GM21423 (cell line): ENCODE measurements at regions not wholly inside any gene's neighbourhood (a gene's known extent, or its start where the extent isn't known, plus 50 kb on each side); places are given as distances from the start of the nearest gene placed in this dataset.

Experiments
- ATAC-seq: cut with Tn5 transposase; IDR thresholded peaks from one replicate; pipeline ENCODE4 v1.9.1; 2021; ENCODE audit warnings: mild to moderate bottlenecking, moderate library complexity; ENCODE audit not compliant: unreplicated experiment

- ATAC-seq = no peak
Measured at GRCh38 chr13:26838821-26839220, 78.2 kb upstream of the GPR12 start.

- ATAC-seq = no peak
Measured at GRCh38 chr13:26837997-26838396, 77.4 kb upstream of the GPR12 start.

DNA sequence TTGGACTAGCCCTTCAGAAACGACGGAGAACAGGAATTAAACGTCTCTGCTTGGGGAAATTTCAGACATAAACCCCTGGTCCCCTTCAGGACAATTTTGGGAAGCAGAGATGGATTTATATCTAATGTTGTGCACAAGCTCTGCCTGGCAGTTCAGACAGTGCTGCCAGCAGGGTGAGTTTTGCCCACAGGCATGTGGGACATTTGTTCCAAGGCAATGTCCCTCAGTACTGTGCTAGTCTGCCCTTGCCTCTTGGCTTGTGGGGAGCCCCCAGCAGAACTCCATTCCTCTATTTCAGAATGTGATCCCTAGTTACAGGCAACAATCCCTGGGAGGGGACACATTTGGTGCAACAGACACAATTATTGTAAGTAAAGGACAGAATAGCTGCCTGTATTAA, 76.5 kb upstream of the GPR12 start:
- ATAC-seq = no peak

DNA sequence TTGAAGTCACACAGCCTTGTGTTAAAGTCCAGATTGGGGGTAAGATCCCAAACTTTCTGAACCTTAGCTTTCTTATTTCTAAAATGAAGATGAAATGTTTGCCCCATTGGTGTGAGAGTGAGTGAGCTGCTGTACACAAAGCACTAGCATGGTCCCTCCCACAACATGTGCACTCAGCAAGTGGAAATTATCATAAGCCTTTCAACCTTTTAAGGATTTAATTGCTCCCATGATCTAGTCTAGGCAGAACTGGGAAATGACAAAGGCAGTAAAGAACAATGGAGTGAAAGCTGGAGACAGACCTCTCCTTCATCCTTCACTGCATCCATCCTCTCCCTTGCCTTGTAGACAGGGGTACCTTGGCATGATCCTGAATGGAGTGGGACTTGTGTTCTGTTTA, 76.0 kb upstream of the GPR12 start:
- no peak for ATAC-seq

GRCh38 chr13:26834646-26835045, 74.1 kb upstream of the GPR12 start:
- ATAC-seq = no peak

DNA sequence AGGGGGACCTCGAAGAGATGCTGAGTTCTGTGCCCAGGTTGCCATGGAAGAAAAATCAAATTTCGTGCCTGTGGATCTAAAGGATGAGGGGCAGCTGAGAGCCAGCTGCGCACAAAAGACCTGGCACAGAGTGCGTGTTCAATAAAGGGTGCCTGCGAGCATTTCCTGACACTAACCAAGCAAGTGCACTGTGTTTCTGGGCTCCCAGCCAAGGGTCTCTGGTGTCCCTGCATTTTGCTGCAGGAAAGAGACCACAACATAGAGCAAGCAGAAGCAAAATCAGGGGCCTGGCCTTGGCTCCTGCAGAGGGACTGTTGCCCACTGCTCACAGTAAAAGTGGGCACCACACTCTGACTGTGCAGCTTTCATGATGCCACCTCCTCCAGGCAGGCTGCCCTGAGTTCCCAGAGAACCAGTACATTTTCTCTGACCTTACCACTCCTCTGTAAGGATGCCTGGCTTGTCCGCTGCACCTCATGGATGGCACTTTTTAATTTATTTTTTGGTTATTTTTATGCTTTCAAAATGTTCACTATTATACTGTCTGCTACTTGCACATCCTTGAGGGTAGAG, 70.8 kb upstream of the GPR12 start:
- no peak for ATAC-seq

GRCh38 chr13:26829716-26830115, 69.1 kb upstream of the GPR12 start:
- no peak for ATAC-seq

DNA sequence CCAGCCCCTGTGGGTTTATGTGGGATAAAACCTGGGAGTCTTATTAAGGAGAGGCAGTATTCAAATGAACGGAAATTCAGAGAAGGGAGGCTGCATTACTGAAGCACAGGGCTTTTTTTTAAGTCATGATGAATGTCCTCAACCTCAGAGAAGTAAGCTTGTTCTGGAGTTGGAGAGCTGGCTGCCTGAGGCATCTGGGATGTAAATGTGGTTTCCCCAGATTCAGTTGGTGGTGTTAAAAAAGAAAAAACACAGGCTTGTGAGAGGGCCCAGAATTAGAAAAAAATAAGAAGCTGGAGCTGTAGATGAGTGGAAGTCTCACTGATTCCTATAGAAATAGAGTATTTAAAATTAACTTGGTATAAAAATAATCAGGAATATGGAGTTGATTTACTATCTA, 64.0 kb upstream of the GPR12 start:
- no peak for ATAC-seq

GRCh38 chr13:26822146-26822545, 61.6 kb upstream of the GPR12 start:
- ATAC-seq = no peak

- no peak for ATAC-seq
Measured at GRCh38 chr13:26821672-26822071, 61.1 kb upstream of the GPR12 start.

DNA sequence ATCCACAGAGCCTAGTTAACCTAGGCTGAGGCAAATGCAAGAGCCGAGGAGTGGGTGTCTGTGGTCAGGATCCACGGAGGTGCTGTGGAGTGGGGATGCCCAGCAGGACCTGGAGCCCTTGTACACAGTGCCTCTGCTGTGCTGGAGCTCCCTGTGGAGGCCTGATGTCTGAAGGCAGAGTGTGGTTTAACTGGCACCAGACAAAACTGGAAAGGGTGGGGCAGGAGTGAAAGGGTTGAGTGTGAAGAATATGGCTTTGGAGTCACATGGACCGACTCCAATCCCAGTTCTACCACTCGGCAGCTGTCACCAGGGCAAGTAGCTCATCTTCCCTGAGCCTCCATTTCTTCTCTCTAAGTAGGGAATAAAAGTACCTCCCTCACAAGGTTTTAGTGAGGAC, 60.3 kb upstream of the GPR12 start:
- no peak for ATAC-seq

GRCh38 chr13:26819046-26819445, 58.5 kb upstream of the GPR12 start:
- no peak for ATAC-seq

DNA sequence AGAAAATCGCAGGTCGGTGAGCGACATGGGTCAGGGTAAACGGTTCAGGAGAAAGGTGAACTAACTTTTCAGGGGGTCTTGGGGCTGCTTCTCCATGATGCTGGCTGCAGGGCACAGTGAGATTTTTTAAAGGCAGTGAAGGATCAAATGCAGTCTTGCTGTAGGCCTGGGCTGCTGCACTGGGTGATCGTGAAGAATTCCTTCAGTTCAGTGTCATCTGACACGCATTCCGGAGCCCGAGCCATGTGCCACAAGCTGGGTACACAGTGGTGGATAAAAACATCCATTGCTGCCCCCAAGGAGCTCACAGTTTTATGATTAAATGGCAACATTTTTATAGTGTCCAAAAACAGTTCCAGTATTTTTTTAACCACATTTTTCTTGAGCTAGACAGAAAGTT, 56.3 kb upstream of the GPR12 start:
- ATAC-seq = no peak

DNA sequence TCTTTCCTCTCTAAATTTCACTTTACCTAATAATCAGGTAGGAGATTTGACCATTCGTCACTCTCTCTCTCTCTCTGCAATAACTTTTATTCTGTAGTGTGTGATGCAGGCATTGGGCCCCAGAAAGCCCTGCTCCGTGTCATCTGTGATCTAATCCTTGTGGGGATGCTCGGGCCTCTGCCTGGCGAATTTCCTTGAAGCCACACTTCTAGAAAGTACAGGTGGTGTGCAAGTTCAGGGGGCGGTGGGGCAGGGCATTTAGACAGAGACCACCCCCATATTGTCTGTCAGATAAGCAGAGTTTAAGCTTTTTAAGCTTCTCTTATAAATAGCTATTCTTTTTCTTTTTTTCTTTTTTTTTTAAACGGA, 53.4 kb upstream of the GPR12 start:
- ATAC-seq = no peak

DNA sequence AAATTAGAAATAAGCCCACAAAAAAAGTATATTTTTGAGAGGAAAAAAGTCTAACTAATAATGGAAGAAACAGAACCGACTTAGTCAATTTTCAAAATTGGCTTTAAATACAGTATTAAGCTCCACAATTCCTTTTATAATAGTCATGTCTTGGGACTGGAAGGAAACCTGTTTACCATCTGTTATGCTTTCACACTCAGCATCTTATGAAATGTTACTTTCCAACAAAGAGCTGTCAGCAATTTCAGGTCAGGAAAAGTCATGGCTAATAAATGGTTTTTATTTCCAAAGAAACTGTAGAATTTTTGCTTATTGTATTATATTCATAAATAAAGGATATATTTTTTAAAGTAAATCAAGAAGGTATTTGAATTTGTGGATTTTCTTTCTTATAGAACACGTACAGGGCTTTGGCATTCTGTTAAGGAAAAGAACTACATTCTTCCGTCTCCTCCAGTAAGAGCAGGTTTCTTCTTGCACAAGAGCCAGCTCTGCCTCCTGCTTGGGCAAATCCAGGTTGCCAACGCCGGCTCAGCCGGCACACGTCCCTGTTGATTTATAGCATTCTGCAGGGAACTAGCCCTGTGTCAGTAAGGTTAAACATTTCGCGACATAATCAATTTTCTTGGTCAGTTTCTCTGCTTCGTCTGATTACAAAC, 52.9 kb upstream of the GPR12 start:
- ATAC-seq = no peak

DNA sequence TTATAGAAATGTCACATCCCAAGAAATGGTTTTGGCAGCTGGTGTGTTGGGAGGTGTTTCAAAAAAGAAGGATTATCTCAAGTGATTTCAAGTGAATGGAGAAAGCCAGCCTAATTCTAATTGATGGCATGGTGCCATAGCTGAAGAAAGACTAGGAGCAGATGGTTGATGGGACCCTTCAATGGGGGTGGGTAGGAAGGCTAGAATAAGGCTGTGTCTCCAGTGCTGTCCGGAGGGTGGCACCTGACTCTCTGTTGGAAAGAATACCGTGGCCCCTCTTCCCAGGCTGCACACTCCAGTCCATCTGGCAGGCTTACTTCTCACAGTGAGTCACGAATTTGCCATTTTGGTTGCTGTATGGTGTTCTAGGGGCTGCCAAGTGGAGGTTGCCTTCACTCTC, 51.0 kb upstream of the GPR12 start:
- no peak for ATAC-seq
